Vagina (tissue), 2 donors: ENCODE measurements at regions not wholly inside any gene's neighbourhood (a gene's known extent, or its start where the extent isn't known, plus 50 kb on each side); places are given as distances from the start of the nearest gene placed in this dataset.

Experiments used
- DNase-seq, 2 donors: peaks; one replicate each; pipeline ENCODE4 v3.0.0-alpha.2; 2017; ENCODE audit errors: extremely low spot score in 2 of 2
- H3K27ac ChIP-seq: fragments of 200-600 bp; sonication (generic); one replicate; pipeline ENCODE4 v1.5.1; 2019
- H3K27me3 ChIP-seq: fragments of 200-600 bp; sonication (generic); one replicate; pipeline ENCODE4 v1.5.1; 2019
- H3K36me3 ChIP-seq, 2 donors: fragments of 200-600 bp; sonication (generic); one replicate each; pipeline ENCODE4 v1.5.1; 2017 to 2019
- H3K4me1 ChIP-seq: fragments of 200-600 bp; sonication (generic); one replicate; pipeline ENCODE4 v1.5.1; 2019
- H3K4me3 ChIP-seq, 2 donors: fragments of 200-600 bp; sonication (generic); 1 replicate in 1 of 2; 2 replicates in 1 of 2; pipeline ENCODE4 v1.5.1; 2016 to 2019
- H3K9me3 ChIP-seq: fragments of 200-600 bp; sonication (generic); one replicate; pipeline ENCODE4 v1.5.1; 2019
- POLR2A ChIP-seq, 2 donors: fragments of 450-650 bp; IDR thresholded peaks; one replicate each; pipeline ENCODE4 v1.6.1; 2017; ENCODE audit warnings: antibody characterized with exemption in 2 of 2, mild to moderate bottlenecking in 2 of 2, moderate library complexity in 2 of 2
- POLR2AphosphoS5 ChIP-seq, 2 donors: sonication (generic); formaldehyde crosslinking; IDR thresholded peaks; one replicate each; pipeline ENCODE4 v1.9.0; 2017; ENCODE audit warnings: antibody characterized with exemption in 2 of 2, mild to moderate bottlenecking in 2 of 2, low read depth in 1 of 2; ENCODE audit not compliant: insufficient read depth in 1 of 2
- intact Hi-C: fragments of 100-400 bp; cut with DNase I; formaldehyde crosslinking; loops from one replicate; pipeline ENCODE4 v1.15.1; 2023
- TF ChIP-seq, protein P1 (sequence below), 3 experiments: fragments of 450-650 bp in 2 of 3; fragments of 200-600 bp in 1 of 3; sonication (generic) in 1 of 3; IDR thresholded peaks; one replicate each; pipeline ENCODE4 v1.5.1; 2017 to 2019; ENCODE audit warnings: antibody characterized with exemption in 3 of 3, mild to moderate bottlenecking in 2 of 3, moderate library complexity in 2 of 3

- H3K4me3 ChIP-seq, result no peak overlapping the region
Measured at GRCh38 chr22:48669986-48670716, 1157.5 kb downstream of the BRD1 start.

GRCh38 chr22:48669226-48669625 lies 1158.4 kb downstream of the BRD1 start:
- Histone ChIP-seq H3K4me1 (no peaks in the 10 kb centered on the region), H3K4me3 (no peak overlapping the region), H3K9me3 (peaks cover 3% of the 10 kb centered on the region), H3K27ac (no peak overlapping the region), H3K36me3 (no peaks in the 10 kb centered on the region), H3K27me3 (no peaks in the 10 kb centered on the region)
- TF ChIP-seq POLR2AphosphoS5 (IDR thresholded peaks at IDR 0.05; ENCODE audit: insufficient read depth in 1 of 2, low read depth in 1 of 2) (no peak), POLR2A (IDR thresholded peaks at IDR 0.05) (no peak)
- TF ChIP-seq, protein P1, sequence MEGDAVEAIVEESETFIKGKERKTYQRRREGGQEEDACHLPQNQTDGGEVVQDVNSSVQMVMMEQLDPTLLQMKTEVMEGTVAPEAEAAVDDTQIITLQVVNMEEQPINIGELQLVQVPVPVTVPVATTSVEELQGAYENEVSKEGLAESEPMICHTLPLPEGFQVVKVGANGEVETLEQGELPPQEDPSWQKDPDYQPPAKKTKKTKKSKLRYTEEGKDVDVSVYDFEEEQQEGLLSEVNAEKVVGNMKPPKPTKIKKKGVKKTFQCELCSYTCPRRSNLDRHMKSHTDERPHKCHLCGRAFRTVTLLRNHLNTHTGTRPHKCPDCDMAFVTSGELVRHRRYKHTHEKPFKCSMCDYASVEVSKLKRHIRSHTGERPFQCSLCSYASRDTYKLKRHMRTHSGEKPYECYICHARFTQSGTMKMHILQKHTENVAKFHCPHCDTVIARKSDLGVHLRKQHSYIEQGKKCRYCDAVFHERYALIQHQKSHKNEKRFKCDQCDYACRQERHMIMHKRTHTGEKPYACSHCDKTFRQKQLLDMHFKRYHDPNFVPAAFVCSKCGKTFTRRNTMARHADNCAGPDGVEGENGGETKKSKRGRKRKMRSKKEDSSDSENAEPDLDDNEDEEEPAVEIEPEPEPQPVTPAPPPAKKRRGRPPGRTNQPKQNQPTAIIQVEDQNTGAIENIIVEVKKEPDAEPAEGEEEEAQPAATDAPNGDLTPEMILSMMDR (IDR thresholded peaks at IDR 0.05), result no peak
- intact Hi-C loops, result no loop called here
- DNase-seq, result no peak

More at GRCh38 chr22:48669986-48670716, 1157.5 kb downstream of the BRD1 start:
- Histone ChIP-seq H3K27ac (no peak overlapping the region), H3K9me3 (peaks cover 3% of the 10 kb centered on the region), H3K27me3 (no peaks in the 10 kb centered on the region), H3K4me1 (no peaks in the 10 kb centered on the region), H3K36me3 (no peaks in the 10 kb centered on the region)
- TF ChIP-seq POLR2A (IDR thresholded peaks at IDR 0.05), result no peak
- TF ChIP-seq POLR2AphosphoS5 (IDR thresholded peaks at IDR 0.05; ENCODE audit: insufficient read depth in 1 of 2, low read depth in 1 of 2), result no peak
- TF ChIP-seq, protein P1 (IDR thresholded peaks at IDR 0.05), result no peak
- DNase-seq, result no peak
- intact Hi-C loops, result no loop called here

- Histone ChIP-seq H3K27ac (no peak overlapping the region), H3K9me3 (no peaks in the 10 kb centered on the region), H3K36me3 (no peaks in the 10 kb centered on the region), H3K27me3 (no peaks in the 10 kb centered on the region), H3K4me3 (no peak overlapping the region), H3K4me1 (no peaks in the 10 kb centered on the region)
- no peak for DNase-seq
- no peak for TF ChIP-seq POLR2AphosphoS5 (IDR thresholded peaks at IDR 0.05; ENCODE audit: insufficient read depth in 1 of 2, low read depth in 1 of 2)
- no peak for TF ChIP-seq POLR2A (IDR thresholded peaks at IDR 0.05)
- TF ChIP-seq, protein P1 (IDR thresholded peaks at IDR 0.05), result no peak
- intact Hi-C loops, result no loop called here
Measured at GRCh38 chr22:48667289-48667688, 1160.4 kb downstream of the BRD1 start.

GRCh38 chr22:48666620-48667019 lies 1161.1 kb downstream of the BRD1 start:
- no peak overlapping the region for H3K4me3 ChIP-seq
- no peak for TF ChIP-seq POLR2A (IDR thresholded peaks at IDR 0.05)
- TF ChIP-seq, protein P1 (IDR thresholded peaks at IDR 0.05), result no peak
- no peak for TF ChIP-seq POLR2AphosphoS5 (IDR thresholded peaks at IDR 0.05; ENCODE audit: insufficient read depth in 1 of 2, low read depth in 1 of 2)

GRCh38 chr22:48665311-48665995 lies 1162.2 kb downstream of the BRD1 start:
- TF ChIP-seq, protein P1 (IDR thresholded peaks at IDR 0.05), result no peak
- TF ChIP-seq POLR2A (IDR thresholded peaks at IDR 0.05), result no peak
- H3K9me3 ChIP-seq, result no peaks in the 10 kb centered on the region
- DNase-seq, result no peak
- no peak overlapping the region for H3K27ac ChIP-seq
- H3K36me3 ChIP-seq, result no peaks in the 10 kb centered on the region
- intact Hi-C loops, result no loop called here
- no peaks in the 10 kb centered on the region for H3K27me3 ChIP-seq
- H3K4me3 ChIP-seq, result no peak overlapping the region
- no peaks in the 10 kb centered on the region for H3K4me1 ChIP-seq

More at GRCh38 chr22:48666620-48667019, 1161.1 kb downstream of the BRD1 start:
- no peaks in the 10 kb centered on the region for H3K4me1 ChIP-seq
- intact Hi-C loops, result no loop called here
- no peaks in the 10 kb centered on the region for H3K9me3 ChIP-seq
- no peaks in the 10 kb centered on the region for H3K36me3 ChIP-seq
- DNase-seq, result no peak
- no peak overlapping the region for H3K27ac ChIP-seq
- H3K27me3 ChIP-seq, result no peaks in the 10 kb centered on the region
